B cell (primary cell): ENCODE measurements at regions not wholly inside any gene's neighbourhood (a gene's known extent, or its start where the extent isn't known, plus 50 kb on each side); places are given as distances from the start of the nearest gene placed in this dataset.

Experiments used
- ATAC-seq: fragments of 200-7000 bp; cut with Tn5 transposase; one replicate; pipeline ENCODE4 v1.10.0; 2021; ENCODE audit warnings: low read depth, mild to moderate bottlenecking, moderate number of reproducible peaks, moderate library complexity
- CTCF ChIA-PET: fragments of 350-600 bp; sonication (Branson Sonifier 250); formaldehyde crosslinking; loops from one replicate; lab custom pipeline; 2021; ENCODE audit warnings: antibody characterized with exemption, inconsistent platforms; lab: Charles Lee
- POLR2A ChIA-PET: fragments of 350-600 bp; sonication (Branson Sonifier 250); formaldehyde crosslinking; loops from one replicate; lab custom pipeline; 2021; ENCODE audit warnings: antibody characterized with exemption; lab: Charles Lee
- DNase-seq: peaks from one replicate; pipeline ENCODE4 v3.0.0; 2013
- H2AFZ ChIP-seq: 2 replicates; pipeline ENCODE4 v1.6.1; 2012; ENCODE audit warnings: mild to moderate bottlenecking, low read depth, low read length; ENCODE audit not compliant: insufficient read depth, poor library complexity, severe bottlenecking
- H3K27ac ChIP-seq, 2 donors: 1 replicate in 1 of 2; 2 replicates in 1 of 2; pipeline ENCODE4 v1.5.1; 2012 to 2013; ENCODE audit warnings: low read length in 2 of 2, mild to moderate bottlenecking in 2 of 2, moderate library complexity in 1 of 2
- H3K27me3 ChIP-seq, 4 experiments: fragments of 200-600 bp in 1 of 4; sonication (generic) in 1 of 4; replicated peaks in 1 of 4; 1 replicate in 2 of 4; 2 replicates in 2 of 4; pipeline versions ENCODE4 v1.6.1 to v1.7.0; 2013 to 2016; ENCODE audit warnings: low read length in 3 of 4, mild to moderate bottlenecking in 2 of 4, mixed read lengths in 1 of 4, moderate library complexity in 1 of 4; ENCODE audit not compliant: insufficient read depth in 4 of 4, control insufficient read depth in 3 of 4; ENCODE audit errors: control extremely low read depth in 1 of 4
- H3K36me3 ChIP-seq, 2 experiments: replicated peaks in 1 of 2; 1 replicate in 1 of 2; 2 replicates in 1 of 2; pipeline versions ENCODE4 v1.6.1 to v1.7.1; 2013; ENCODE audit warnings: low read length in 1 of 2; ENCODE audit not compliant: insufficient read depth in 2 of 2, control insufficient read depth in 1 of 2; ENCODE audit errors: control extremely low read depth in 1 of 2, extremely low read depth in 1 of 2
- H3K4me1 ChIP-seq, 2 donors: fragments of 200-600 bp in 1 of 2; sonication (generic) in 1 of 2; 1 replicate in 1 of 2; 2 replicates in 1 of 2; pipeline versions ENCODE4 v1.5.1 to v1.6.1; 2013 to 2017; ENCODE audit warnings: low read length in 2 of 2; ENCODE audit not compliant: control insufficient read depth in 2 of 2, insufficient read depth in 2 of 2
- H3K4me2 ChIP-seq: replicated peaks from 2 replicates; pipeline ENCODE3; 2012; ENCODE audit warnings: mild to moderate bottlenecking, low read depth, low read length; ENCODE audit not compliant: poor library complexity, severe bottlenecking
- H3K4me3 ChIP-seq, 5 experiments: fragments of 200-600 bp in 1 of 5; sonication (generic) in 1 of 5; 1 replicate in 3 of 5; 2 replicates in 2 of 5; pipeline versions ENCODE4 v1.5.1 to v1.7.0; 2011 to 2016; ENCODE audit warnings: low read length in 4 of 5, mild to moderate bottlenecking in 4 of 5, low read depth in 2 of 5, control low read depth in 1 of 5, moderate library complexity in 1 of 5; ENCODE audit not compliant: insufficient read depth in 1 of 5; ENCODE audit errors: control extremely low read depth in 1 of 5, extremely low read depth in 1 of 5
- H3K79me2 ChIP-seq: fragments of 200-600 bp; sonication (generic); one replicate; pipeline ENCODE4 v1.6.0; 2016; ENCODE audit warnings: low read length; ENCODE audit not compliant: control insufficient read depth, insufficient read depth
- H3K9ac ChIP-seq: fragments of 200-600 bp; sonication (generic); 2 replicates; pipeline ENCODE4 v1.6.1; 2017; ENCODE audit warnings: mild to moderate bottlenecking, low read length, moderate library complexity
- H3K9me3 ChIP-seq, 3 donors: one replicate each; pipeline versions ENCODE4 v1.6.1 to v1.7.1; 2013; ENCODE audit warnings: low read length in 2 of 3; ENCODE audit not compliant: control insufficient read depth in 2 of 3, insufficient read depth in 1 of 3; ENCODE audit errors: control extremely low read depth in 1 of 3
- H4K20me1 ChIP-seq: 2 replicates; pipeline ENCODE4 v1.6.0; 2012; ENCODE audit warnings: mild to moderate bottlenecking, low read length; ENCODE audit not compliant: insufficient read depth, control insufficient read depth, poor library complexity, severe bottlenecking
- H3K27ac Mint-ChIP-seq: one replicate; pipeline ENCODE4 v1.8.0; 2021; ENCODE audit warnings: mixed read lengths
- H3K27me3 Mint-ChIP-seq: one replicate; pipeline ENCODE4 v1.8.0; 2021; ENCODE audit warnings: mixed read lengths
- H3K4me1 Mint-ChIP-seq: one replicate; pipeline ENCODE4 v1.8.0; 2021; ENCODE audit warnings: mixed read lengths
- H3K4me3 Mint-ChIP-seq: one replicate; pipeline ENCODE4 v1.8.0; 2021; ENCODE audit warnings: mixed read lengths
- H3K9me3 Mint-ChIP-seq: one replicate; pipeline ENCODE4 v1.8.0; 2022; ENCODE audit warnings: mixed read lengths; ENCODE audit not compliant: insufficient read depth
- EZH2 ChIP-seq: IDR thresholded peaks from 2 replicates; pipeline ENCODE4 v1.6.1; 2012; ENCODE audit warnings: borderline replicate concordance, low read depth, mild to moderate bottlenecking, moderate library complexity, low read length; ENCODE audit not compliant: insufficient read depth, poor library complexity, severe bottlenecking
- WGBS: methylation state at CpG from one replicate; pipeline ENCODE4 v1.1.5; 2013; ENCODE audit warnings: missing lambda C conversion rate; ENCODE audit not compliant: insufficient coverage; 5-methylcytosine and 5-hydroxymethylcytosine counted together
- intact Hi-C: fragments of 100-400 bp; cut with micrococcal nuclease; formaldehyde crosslinking; loops from one replicate; pipeline ENCODE4 v1.10.0; 2022
- TF ChIP-seq, protein P1 (sequence below): fragments of 200-600 bp; IDR thresholded peaks from one replicate; pipeline ENCODE4 v1.8.0; 2022; ENCODE audit warnings: antibody characterized with exemption, mild to moderate bottlenecking

DNA sequence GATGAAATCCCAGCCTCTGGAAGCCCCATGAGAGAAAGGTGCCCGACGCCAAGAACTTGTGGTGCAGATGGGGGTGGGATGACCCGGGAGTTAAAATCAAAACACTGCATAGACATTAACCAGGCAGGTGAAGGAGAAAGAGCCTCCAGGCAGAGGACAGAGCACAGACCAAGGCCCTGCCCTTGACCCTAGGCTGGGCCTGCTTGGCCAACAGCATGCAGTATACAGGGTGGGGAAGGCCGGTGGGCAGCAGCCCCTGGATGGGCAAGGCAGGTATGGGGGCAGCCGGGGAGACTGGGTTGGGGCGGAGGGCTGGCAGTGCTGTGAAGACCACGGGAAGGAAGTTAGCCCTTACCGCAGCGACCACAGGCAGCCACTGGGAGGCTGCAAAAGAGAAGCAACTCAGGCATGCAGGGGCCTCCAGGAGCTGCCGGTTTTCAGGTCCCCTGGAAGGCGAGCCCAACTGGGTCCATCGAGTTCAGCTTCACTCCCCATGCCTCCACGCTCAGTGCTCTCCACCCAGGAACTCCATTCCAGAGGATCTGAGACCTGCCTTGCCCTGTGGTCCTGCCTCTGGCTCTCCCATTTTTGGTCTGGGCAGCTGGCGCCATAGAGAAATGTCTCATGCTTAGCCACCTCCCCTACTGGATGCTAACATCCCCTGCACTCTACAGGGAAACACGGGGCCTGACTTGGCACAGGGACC is 81.2 kb downstream of the C16orf95 start:
- Histone ChIP-seq H3K27ac (no peak overlapping the region), H3K27me3 (peaks cover 0 to 11% (median 3%) of the 10 kb centered on the region in 4 experiments), H3K4me3 (no peak overlapping the region), H3K9ac (peak overlapping the region; percentile 23), H4K20me1 (no peaks in the 10 kb centered on the region), H3K9me3 (no peaks in the 10 kb centered on the region), H3K36me3 (no peaks in the 10 kb centered on the region), H3K4me1 (peaks cover 14 to 16% of the 10 kb centered on the region in 2 donors), H3K79me2 (no peaks in the 10 kb centered on the region), H2AFZ (no peak overlapping the region), H3K4me2 (peak overlapping the region; percentile 53)
- DNase-seq (no peak), ATAC-seq (no peak)
- under 1% methylated on average over 12 of the region's 15 CpGs for WGBS
- no peaks in the 10 kb centered on the region for H3K9me3 Mint-ChIP-seq
- POLR2A ChIA-PET = no interaction called here
- H3K27me3 Mint-ChIP-seq = peaks cover 35% of the 10 kb centered on the region
- H3K4me1 Mint-ChIP-seq = peaks cover 19% of the 10 kb centered on the region
- intact Hi-C loops = no loop called here
- peak overlapping the region; percentile 46 for H3K4me3 Mint-ChIP-seq
- TF ChIP-seq EZH2 = no peak
- no peak overlapping the region for H3K27ac Mint-ChIP-seq
- CTCF ChIA-PET = no interaction called here

DNA sequence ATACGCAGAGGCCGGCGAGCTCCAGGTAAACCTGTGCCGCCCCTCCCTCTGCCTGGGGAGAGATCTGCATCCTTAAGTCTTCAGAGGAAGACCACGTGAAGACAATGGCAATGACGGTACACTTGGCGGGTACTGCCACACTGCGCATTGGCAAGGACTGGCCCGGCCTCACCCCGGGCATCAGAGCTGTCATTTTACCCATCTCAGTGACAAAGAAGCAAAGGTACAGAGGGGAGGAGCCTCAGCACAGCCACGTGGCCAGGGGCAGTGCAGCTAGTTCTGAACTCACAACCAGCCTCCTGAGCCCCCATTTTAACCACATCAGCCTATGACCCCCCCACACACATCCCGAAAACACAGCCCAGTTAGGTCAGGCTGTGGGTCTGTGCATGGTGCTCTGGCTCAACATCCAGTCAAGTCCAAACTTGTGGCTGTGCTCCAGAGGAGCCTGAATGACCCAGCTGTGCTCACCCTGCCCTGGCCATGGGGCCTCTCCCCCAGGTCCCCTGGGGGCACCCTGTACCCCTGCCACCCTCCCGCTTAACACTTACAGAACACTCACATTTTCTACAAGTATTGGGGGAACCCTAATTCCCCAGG is 80.6 kb downstream of the C16orf95 start:
- peaks cover 19% of the 10 kb centered on the region for H3K4me1 Mint-ChIP-seq
- H3K36me3 ChIP-seq = no peaks in the 10 kb centered on the region
- no peak for ATAC-seq

More for the DNA sequence above, 80.6 kb downstream of the C16orf95 start:
- H3K9me3 Mint-ChIP-seq = no peaks in the 10 kb centered on the region
- 16% methylated on average over 10 of the region's 13 CpGs for WGBS
- Histone ChIP-seq H4K20me1 (no peaks in the 10 kb centered on the region), H3K4me2 (peak overlapping the region; percentile 53), H3K9ac (peak overlapping the region; percentile 23), H3K4me3 (no peak overlapping the region), H3K9me3 (no peaks in the 10 kb centered on the region), H3K4me1 (peaks cover 14 to 16% of the 10 kb centered on the region in 2 donors), H3K27ac (no peak overlapping the region), H2AFZ (no peak overlapping the region), H3K79me2 (no peaks in the 10 kb centered on the region), H3K27me3 (peaks cover 0 to 11% (median 3%) of the 10 kb centered on the region in 4 experiments)
- CTCF ChIA-PET = no interaction called here
- no peak for DNase-seq
- intact Hi-C loops = no loop called here
- POLR2A ChIA-PET = no interaction called here
- peaks cover 35% of the 10 kb centered on the region for H3K27me3 Mint-ChIP-seq
- no peak for TF ChIP-seq EZH2
- TF ChIP-seq, protein P1, sequence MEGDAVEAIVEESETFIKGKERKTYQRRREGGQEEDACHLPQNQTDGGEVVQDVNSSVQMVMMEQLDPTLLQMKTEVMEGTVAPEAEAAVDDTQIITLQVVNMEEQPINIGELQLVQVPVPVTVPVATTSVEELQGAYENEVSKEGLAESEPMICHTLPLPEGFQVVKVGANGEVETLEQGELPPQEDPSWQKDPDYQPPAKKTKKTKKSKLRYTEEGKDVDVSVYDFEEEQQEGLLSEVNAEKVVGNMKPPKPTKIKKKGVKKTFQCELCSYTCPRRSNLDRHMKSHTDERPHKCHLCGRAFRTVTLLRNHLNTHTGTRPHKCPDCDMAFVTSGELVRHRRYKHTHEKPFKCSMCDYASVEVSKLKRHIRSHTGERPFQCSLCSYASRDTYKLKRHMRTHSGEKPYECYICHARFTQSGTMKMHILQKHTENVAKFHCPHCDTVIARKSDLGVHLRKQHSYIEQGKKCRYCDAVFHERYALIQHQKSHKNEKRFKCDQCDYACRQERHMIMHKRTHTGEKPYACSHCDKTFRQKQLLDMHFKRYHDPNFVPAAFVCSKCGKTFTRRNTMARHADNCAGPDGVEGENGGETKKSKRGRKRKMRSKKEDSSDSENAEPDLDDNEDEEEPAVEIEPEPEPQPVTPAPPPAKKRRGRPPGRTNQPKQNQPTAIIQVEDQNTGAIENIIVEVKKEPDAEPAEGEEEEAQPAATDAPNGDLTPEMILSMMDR = no peak
- peak overlapping the region; percentile 46 for H3K4me3 Mint-ChIP-seq
- H3K27ac Mint-ChIP-seq = no peak overlapping the region
